Stimulated activated CD4-positive, alpha-beta T cell treated with anti-CD3 and anti-CD28 coated beads, Interleukin-15, amount 100 ng/mL, for 1 hour (primary cell): ENCODE measurements at regions not wholly inside any gene's neighbourhood (a gene's known extent, or its start where the extent isn't known, plus 50 kb on each side); places are given as distances from the start of the nearest gene placed in this dataset.
A peak's percentile ranks its signal among the peaks of the same experiment; 100 is the strongest.
"Not testable (repeated sequence)": the region's sequence is repeated elsewhere in the genome, so short reads cannot be mapped to it uniquely, and the experiment has no call there.

Experiments used
- DNase-seq, 2 donors: peaks; one replicate each; pipeline ENCODE4 v3.0.0-alpha.2; 2020; ENCODE audit warnings: low read depth in 1 of 2, low spot score in 1 of 2

DNA sequence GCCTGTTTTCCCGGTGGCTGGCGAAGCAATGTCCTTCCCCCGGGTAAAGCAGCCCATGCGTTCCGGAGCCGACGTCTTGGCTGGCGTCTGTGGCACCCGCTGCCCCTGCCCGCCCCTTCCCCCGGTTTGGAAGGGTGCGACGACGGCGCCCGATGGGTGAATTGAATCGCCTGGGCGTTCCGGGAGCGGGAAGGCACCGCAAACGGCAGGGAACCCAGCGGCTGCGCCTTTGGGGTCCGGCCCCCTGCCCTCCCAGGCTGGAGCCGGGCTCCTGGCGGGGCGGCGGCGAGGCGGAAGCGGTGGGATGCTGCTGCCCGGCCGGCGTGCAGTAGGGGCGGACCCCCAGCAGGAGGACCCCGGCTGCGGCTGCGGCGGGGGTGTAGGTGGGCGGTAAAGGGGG lies 123.6 kb upstream of the RHOU start:
- not testable (repeated sequence) for DNase-seq

DNA sequence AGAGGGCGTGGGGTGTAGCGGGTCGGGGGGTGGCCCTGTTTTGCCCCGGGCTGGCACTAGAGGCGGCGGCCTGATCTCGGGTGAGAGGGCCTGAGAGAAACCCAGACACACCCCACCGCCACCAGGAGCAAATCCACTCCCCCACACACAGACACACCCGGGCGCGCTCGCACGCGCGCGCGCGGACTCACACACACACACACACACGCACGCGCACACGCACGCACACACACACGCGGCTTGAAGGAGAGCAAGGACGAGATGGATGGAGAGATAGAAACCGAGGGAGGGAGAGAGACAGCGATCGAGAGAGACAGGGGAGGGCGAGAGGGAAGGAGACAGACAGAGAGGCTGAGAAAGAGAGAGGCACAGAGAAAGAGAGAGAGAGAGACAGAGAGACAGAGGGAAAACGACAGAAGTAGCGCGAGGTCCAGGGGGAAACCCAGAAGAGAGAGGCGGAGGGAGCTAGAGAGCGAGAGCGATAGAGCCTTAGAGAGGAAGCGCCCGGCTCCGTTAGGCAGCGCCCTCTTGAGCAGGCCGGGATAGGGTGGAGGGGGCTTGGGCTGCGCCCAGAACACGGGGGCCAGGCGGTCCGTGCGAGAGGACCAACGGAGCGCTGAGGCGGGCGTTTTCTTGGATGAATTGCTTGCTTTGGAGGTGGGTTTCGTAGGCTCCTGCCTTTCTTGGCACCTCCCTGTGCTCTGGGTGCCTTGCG lies 113.1 kb upstream of the RHOU start:
- not testable (repeated sequence) for DNase-seq

DNA sequence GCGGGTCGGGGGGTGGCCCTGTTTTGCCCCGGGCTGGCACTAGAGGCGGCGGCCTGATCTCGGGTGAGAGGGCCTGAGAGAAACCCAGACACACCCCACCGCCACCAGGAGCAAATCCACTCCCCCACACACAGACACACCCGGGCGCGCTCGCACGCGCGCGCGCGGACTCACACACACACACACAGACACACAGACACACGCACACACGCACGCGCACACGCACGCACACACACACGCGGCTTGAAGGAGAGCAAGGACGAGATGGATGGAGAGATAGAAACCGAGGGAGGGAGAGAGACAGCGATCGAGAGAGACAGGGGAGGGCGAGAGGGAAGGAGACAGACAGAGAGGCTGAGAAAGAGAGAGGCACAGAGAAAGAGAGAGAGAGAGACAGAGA lies 108.8 kb upstream of the RHOU start:
- not testable (repeated sequence) for DNase-seq

DNA sequence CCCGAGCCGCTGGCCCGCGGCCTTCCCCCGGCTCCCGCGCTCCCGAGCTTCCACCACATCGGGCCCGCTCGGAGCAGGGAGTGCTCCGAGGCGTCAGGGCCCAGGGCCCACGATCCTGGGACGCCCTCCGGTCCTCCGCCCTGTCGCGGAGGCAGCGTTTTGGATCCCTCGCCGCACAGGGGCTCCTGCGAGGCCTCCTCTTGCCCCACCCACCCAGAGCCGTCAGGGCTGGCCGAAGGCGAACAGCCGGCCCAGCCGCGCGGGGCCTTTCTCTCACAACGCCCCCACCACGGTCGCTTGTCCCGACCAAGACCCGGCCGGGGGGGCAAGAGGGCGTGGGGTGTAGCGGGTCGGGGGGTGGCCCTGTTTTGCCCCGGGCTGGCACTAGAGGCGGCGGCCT lies 102.4 kb upstream of the RHOU start:
- DNase-seq: not testable (repeated sequence)

DNA sequence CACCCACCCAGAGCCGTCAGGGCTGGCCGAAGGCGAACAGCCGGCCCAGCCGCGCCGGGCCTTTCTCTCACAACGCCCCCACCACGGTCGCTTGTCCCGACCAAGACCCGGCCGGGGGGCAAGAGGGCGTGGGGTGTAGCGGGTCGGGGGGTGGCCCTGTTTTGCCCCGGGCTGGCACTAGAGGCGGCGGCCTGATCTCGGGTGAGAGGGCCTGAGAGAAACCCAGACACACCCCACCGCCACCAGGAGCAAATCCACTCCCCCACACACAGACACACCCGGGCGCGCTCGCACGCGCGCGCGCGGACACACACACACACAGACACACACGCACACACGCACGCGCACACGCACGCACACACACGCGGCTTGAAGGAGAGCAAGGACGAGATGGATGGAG lies 100.0 kb upstream of the RHOU start:
- DNase-seq: not testable (repeated sequence)

DNA sequence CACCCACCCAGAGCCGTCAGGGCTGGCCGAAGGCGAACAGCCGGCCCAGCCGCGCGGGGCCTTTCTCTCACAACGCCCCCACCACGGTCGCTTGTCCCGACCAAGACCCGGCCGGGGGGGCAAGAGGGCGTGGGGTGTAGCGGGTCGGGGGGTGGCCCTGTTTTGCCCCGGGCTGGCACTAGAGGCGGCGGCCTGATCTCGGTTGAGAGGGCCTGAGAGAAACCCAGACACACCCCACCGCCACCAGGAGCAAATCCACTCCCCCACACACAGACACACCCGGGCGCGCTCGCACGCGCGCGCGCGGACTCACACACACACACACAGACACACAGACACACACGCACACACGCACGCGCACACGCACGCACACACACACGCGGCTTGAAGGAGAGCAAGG lies 97.8 kb upstream of the RHOU start:
- not testable (repeated sequence) for DNase-seq

DNA sequence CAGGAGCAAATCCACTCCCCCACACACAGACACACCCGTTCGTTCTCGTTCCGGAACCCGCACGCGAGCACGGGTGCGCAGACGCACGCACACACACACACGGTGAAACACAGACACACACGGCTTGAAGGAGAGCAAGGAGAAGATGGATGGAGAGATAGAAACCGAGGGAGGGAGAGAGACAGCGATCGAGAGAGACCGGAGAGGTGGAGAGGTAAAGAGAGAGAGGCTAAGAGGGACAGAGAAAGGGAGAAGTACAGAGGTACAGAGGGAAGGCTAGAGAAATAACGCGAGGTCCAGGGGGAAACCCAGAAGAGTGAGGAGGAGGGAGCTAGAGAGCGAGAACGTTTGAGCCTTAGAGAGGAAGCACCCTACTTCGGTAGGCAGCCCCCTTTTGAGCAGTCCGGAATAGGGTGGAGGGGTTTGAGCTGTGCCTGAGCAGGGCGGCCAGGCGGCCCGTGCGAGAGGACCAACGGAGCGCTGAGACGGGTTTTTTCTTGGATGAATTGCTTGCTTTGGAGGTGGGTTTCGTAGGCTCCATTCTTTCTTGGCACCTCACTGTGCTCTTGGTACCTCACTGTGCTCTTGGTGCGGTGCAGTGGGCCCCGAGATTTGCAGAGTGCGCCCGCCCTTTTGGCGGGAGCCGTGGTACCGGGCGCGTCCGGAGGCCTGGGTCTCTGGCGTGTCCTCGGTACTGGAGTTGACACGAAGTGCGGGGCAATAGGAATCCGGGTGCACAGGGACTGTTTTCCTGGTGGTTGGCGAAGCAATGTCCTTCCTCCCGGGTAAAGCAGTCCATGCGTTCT lies 88.4 kb upstream of the RHOU start:
- no peak for DNase-seq

DNA sequence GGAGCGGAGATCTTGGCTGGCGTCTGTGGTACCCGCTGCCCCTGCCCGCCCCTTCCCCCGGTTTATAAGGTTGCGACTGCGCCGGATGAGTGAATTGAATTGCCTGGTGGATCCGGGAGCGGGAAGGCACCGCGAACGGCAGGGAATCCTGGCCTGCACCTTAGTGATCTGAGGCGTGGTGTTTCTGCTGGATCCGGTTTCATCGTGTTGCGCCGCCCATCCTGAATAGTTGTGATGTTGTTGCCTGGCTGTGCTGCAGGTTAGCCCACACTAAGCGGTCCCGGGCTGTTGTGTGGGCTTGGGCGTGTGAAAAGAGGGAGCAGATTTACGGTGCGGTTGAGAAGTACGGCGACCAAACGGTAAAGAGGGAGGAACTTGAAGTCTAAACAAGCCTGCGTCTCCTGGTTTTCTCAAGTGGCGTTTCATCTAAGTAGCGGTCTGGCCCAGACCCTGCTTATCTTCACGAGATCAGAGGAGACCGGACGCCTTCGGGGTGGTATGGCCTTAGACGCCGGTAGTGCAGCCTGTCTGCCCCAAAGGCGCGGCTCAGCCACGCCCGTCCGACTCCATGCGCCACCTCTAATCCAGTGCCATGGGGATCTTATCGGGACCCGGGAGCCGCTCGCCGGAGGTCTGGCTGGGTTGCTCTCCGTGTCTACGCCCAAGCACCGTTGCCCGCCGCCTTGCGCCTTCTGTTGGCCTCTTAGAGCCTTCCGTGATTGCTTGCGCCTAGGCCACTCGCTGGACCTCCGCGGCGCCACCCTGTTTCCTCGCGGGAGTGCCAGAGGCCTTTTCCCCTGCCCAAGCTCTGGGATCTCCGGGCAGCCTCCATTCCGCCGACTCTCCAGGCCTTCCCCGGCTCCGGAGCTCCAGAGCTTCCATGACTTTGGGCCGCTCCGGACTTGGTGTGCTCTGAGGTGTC lies 87.5 kb upstream of the RHOU start:
- no peak for DNase-seq

DNA sequence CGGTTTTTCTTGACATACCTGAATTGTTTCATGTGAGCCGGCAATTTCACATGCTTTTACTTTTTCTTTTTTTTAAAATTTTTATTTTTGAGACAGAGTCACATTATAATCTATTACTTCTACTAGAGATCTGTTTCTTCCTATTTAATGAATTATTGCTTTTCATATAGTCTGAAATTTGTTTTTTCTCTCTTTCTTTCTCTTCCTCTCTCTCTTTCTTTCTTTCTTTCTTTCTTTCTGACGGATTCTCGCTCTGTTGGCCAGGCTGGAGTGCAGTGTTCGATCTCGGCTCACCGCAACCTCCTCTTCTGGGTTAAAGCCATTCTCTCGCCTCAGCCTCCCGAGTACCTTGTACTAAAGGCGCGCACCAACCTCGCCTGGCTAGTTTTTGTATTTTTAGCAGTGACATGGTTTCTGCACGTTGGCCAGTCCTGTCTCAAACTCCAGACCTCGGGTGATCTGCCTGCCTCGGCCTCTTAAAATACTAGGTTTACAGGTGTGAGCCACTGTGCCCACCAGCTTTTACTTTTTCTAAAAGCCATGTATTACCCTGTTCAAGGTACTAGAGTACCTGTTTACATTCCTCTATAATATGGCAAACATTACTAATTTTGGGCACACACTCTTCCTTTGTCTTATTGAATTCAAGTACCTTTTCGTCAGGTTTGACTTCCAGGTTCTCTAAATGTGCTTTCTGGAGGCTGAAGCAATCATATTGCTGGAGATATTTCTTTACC lies 86.5 kb upstream of the RHOU start:
- DNase-seq: no peak

DNA sequence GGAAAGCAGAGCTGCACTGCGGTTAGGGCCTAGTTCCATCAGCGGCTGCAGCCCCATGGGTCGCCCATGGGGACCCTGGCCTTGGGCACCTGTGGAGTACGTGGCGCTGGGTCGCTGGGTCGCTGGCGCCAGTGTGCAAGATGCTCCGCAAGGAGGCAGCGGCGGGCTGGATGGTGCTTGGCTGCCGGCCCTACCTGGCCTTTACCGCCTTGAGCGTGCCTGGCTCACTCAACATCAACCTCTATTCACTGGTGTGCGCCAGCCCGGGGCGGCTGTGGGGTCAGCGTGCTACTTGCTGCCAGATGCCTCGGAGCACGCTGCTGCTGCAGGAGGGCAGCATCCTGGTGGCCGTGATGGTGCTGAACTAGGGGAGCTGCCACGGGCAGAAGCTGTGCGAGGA lies 85.1 kb upstream of the RHOU start:
- no peak for DNase-seq

DNA sequence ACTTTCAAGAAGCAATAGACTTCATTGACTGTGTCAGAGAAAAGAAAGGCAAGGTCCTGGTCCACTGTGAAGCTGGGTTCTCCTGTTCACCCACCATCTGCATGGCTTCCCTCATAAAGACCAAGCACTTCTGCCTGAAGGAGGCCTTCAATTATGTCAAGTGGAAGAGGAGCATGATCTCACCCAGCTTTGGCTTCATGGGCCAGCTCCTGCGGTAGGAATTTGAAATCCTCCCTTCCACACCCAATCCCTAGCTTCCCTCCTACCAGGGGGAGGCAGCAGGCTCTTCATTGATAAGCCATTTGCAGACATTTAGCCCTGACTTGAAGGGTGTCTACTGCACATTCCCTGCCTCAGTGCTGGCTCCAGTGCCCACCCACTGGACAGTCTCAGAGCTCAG lies 84.3 kb upstream of the RHOU start:
- no peak for DNase-seq

DNA sequence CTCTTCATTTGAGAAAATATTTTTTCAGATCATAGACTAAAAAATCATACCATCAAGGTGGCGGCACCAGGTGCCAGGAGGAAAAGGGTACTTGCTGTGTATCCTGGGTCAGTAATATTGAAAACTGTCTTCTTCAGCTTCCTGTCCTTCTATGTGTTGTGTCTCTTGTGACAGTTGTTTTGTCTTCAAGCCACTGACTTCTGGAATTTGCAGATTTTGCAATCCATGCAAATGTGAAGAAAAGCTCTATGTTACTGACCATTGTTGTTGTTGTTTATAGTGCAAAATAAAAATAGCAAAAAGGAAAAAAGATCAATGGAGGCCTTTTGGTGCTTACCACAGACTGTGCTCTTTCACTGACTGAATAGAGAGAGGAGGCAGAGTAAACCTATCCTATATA lies 83.2 kb upstream of the RHOU start:
- no peak for DNase-seq

DNA sequence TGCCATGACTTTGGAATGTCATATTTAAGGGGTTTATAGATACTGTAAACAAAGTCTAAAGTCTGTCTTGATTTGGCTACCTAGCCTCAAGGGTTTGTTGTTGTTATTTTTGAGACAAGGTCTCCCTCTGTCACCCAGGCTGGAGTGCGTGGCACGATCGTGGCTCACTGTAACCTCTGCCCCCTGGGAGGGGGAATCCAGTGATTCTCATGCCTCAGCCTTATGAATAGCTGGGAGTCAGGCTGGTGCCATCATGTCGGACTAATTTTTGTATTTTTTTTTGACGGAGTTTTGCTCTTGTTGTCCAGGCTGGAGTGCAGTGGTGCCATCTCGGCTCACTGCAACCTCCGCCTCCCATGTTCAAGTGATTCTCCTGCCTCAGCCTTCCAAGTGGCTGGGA lies 82.2 kb upstream of the RHOU start:
- not testable (repeated sequence) for DNase-seq

DNA sequence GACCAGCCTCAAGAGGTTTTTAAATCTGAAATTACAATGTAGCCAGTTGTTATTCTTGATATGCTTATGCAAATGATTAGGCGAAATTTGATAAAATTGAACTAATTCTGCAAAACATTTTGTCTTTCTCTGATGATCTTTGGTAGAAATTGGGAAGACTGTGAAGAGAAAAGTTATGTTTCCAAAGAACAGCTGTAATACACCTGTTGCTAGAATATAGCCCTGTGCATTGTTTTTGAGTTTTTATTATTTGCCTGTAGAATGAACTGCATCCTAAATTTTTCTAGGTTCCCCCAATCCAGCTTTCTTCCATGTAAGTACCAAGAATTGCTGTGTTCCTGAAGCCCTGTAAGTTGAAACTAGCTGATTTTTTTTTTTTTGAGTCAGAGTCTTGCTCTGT lies 81.5 kb upstream of the RHOU start:
- DNase-seq: no peak

DNA sequence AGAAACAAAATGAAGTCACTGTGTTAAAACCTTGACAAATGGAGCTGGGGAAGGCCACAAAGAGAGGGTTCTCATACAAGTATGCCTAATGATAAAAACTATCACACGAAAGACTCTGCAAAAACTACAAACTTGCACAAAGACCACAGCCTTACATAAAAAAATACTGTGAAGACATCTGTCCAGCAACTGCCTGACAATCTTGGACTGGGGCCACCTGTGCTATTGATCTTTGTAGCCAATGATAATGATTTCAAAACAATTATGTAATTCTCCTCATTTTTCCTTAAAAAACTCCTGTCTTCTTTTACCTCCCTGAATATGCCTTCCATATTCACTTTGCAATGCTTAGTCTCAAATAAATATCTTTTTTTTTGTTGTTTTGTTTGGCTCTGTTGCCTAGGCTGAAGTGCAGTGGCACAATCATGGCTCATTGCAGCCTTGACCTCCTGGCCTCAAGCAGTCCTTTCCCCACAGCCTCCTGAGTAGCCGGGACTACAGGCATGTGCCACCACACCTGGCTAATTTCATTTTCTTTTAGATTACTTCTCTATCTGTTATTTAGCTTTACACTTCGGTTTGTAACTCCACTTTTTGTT lies 79.4 kb upstream of the RHOU start:
- DNase-seq: no peak

DNA sequence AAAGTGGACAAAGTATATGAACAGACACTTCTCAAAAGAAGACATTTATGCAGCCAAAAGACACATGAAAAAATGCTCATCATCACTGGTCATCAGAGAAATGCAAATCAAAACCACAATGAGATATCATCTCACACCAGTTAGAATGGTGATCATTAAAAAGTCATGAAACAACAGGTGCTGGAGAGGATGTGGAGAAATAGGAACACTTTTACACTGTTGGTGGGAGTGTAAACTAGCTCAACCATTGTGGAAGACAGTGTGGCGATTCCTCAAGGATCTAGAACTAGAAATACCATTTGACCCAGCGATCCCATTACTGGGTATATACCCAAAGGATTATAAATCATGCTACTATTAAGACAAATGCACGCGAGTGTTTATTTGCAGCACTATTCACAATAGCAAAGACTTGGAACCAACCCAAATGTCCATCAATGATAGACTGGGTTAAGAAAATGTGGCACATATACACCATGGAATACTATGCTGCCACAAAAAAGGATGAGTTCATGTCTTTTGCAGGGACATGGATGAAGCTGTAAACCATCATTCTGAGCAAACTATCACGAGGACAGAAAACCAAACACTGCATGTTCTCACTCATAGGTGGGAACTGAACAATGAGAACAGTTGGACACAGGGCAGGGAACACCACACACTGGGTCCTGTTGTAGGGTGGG lies 73.1 kb upstream of the RHOU start:
- not testable (repeated sequence) for DNase-seq

DNA sequence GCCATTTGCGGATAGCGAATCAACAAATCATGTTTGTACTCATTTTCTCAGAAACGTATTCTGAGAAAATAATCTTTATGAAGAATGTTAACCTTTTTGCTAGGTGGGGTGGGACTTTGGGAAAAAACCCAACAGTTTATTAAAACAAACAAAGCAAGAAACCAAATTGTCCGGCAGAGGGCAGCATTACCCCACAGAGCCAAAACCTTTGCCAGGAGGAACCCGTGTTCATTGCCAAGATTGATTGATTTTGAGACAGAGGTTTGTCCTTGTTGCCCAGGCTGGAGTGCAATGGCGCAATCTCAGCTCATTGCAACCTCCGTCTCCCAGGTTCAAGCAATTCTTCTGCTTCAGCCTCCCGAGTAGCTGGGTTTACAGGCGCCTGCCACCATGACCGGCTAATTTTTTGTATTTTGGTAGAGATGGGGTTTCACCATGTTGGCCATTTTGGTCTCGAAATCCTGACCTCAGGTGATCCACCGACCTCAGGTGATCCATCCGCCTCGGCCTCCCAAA lies 70.8 kb upstream of the RHOU start:
- peak; percentile 47 to 55 for DNase-seq

DNA sequence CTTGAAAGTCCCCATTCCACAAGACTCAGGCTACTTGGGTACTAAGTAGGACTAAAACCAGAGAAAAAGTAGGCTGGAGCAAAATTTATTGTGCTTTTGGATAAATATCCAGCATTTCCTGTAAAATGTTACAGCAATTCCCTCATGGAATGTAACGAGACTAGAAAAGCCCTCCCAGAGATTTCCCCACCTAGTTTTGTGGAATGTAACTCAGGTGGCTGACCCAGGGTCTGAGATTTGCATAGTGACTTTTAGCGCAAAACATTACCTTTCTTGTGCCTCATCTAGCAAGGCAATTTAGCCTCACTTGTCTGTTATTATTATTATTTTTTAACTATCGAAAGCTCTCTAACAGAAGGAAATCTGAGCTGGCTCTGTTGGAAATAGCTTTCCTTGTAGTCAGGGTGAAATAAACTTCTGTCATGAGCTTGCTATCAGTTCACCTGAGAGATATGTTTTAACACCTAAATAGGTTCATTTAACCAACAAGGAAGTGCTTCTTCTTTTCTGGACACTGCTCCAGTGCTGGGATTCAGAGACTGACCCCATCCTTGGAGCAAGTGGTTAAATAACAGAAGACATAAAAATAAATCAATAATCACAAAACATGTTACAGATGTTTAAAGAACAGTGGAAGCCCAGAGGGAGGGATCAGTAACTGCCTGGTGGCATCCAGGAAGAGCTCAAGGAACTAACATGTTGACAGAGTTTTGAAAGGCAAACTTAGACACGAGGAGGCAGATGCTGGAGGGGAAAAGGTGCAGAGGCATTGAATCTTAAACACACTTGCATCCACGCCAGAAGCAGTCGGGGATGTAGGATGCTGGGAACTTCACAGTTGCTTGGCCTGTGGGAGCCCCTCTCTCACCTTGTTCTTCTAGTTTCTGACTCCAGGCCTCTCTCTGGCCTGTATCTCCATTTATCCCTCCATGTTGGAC lies 68.3 kb upstream of the RHOU start:
- no peak for DNase-seq
